ENCODE measurements at regions not wholly inside any gene's neighbourhood (a gene's known extent, or its start where the extent isn't known, plus 50 kb on each side); places are given as distances from the start of the nearest gene placed in this dataset.

- no peak for TF ChIP-seq STAT6 (CRISPR knock-in tag; IDR thresholded peaks at IDR 0.05; ENCODE audit: borderline replicate concordance)
- no peak for TF ChIP-seq JUNB (CRISPR knock-in tag; IDR thresholded peaks at IDR 0.05; ENCODE audit: borderline replicate concordance)
These were observed 62.0 kb upstream of the CRHR1 start (continued) for GRCh38 chr17:45722161-45722560.

GRCh38 chr17:45729294-45729907 lies 54.7 kb upstream of the CRHR1 start:
- intact Hi-C loops (cut with micrococcal nuclease; ENCODE audit: unreplicated experiment) (no loop called here), in situ Hi-C loops (cut with HindIII; ENCODE audit: extremely low pct_ligation_motif_present, low pct_unique_long_range_greater_than_20kb) (loop anchor here (5.0 kb wide), 1 partner anchor 77 kb away; no protein-coding TSS in a partner anchor)
- ATAC-seq (no peak), DNase-seq (ENCODE audit: low spot score) (no peak), FAIRE-seq (no peak)
- H3K9me3 ChIP-seq (ENCODE audit: low read length) = peaks cover 26% of the 10 kb centered on the region
- no peak overlapping the region for H3K9ac ChIP-seq (ENCODE audit: insufficient read depth, low read depth, low read length)
- H2AFZ ChIP-seq (ENCODE audit: low read length) = no peak overlapping the region
- no peak overlapping the region for H3K4me2 ChIP-seq (ENCODE audit: low read depth, low read length)
- H4K20me1 ChIP-seq (ENCODE audit: insufficient read depth, low read length) = no peaks in the 10 kb centered on the region
- no TSS peak for BruUV-seq (replicated peaks)
- H3K79me2 ChIP-seq (ENCODE audit: insufficient read depth, low read length) = no peaks in the 10 kb centered on the region
- no peak for TF ChIP-seq MXD3 (CRISPR knock-in tag; IDR thresholded peaks at IDR 0.05)
- TF ChIP-seq ZNF781 (CRISPR knock-in tag; IDR thresholded peaks at IDR 0.05; ENCODE audit: borderline replicate concordance, not compliant biosample characterization) = no peak
- peak; percentile 14; the same call in 1 of the 2 replicates for TF ChIP-seq GABPA (IDR thresholded peaks at IDR 0.05; ENCODE audit: low read depth, low read length)
- no peak for TF ChIP-seq GABPA (CRISPR knock-in tag; IDR thresholded peaks at IDR 0.05; ENCODE audit: low read depth)
- TF ChIP-seq PHB2 (IDR thresholded peaks at IDR 0.05; ENCODE audit: partially characterized antibody) = no peak
- H3K4me1 ChIP-seq (ENCODE audit: insufficient read depth, low read length) = no peaks in the 10 kb centered on the region
- no peaks in the 10 kb centered on the region for H3K36me3 ChIP-seq (replicated peaks in 1 of 2; ENCODE audit: control insufficient read depth in 1 of 2, insufficient read depth in 2 of 2, low read length in 2 of 2)
- no peak overlapping the region for H3K27ac ChIP-seq (ENCODE audit: extremely low read length, insufficient read depth, low read length)
- H3K4me3 ChIP-seq (replicated peaks in 1 of 3; ENCODE audit: insufficient read depth in 1 of 3, low read depth in 2 of 3, low read length in 3 of 3) = no peak overlapping the region
- 3% methylated on average over 5 of the region's 5 CpGs for WGBS (ENCODE audit: low lambda C conversion rate)
- POLR2A ChIA-PET = no interaction called here
- CTCF ChIA-PET (ENCODE audit: low intra/inter-chr PET ratio, low total read pairs) = no interaction called here
- peaks cover 7 to 25% of the 10 kb centered on the region in 2 experiments; a peak in 4 of 5 replicates for H3K27me3 ChIP-seq (ENCODE audit: control insufficient read depth in 1 of 2, insufficient read depth in 2 of 2, low read length in 2 of 2)
